Smooth muscle cell (in vitro differentiated cells): ENCODE measurements at regions not wholly inside any gene's neighbourhood (a gene's known extent, or its start where the extent isn't known, plus 50 kb on each side); places are given as distances from the start of the nearest gene placed in this dataset.

Experiments used
- DNase-seq: peaks from one replicate; lab custom pipeline; 2025; ENCODE audit not compliant: unreplicated experiment; lab: John Stamatoyannopoulos, UW
- H2AFZ ChIP-seq: fragments of 200-600 bp; sonication (generic); 2 replicates; pipeline ENCODE4 v1.6.0; 2016; ENCODE audit warnings: antibody characterized with exemption, low read depth, mild to moderate bottlenecking
- H3F3A ChIP-seq: fragments of 200-600 bp; sonication (generic); 2 replicates; pipeline ENCODE4 v1.6.0; 2017; ENCODE audit warnings: antibody characterized with exemption, low read depth
- H3K27ac ChIP-seq: fragments of 200-600 bp; sonication (generic); 2 replicates; pipeline ENCODE4 v1.5.1; 2016; ENCODE audit warnings: low read depth, mild to moderate bottlenecking
- H3K27me3 ChIP-seq: fragments of 200-600 bp; sonication (generic); 2 replicates; pipeline ENCODE4 v1.6.1; 2016; ENCODE audit warnings: low read depth, mild to moderate bottlenecking
- H3K36me3 ChIP-seq: fragments of 200-600 bp; sonication (generic); 2 replicates; pipeline ENCODE4 v1.5.1; 2016; ENCODE audit warnings: low read depth
- H3K4me1 ChIP-seq: fragments of 200-600 bp; sonication (generic); 2 replicates; pipeline ENCODE4 v1.5.1; 2016; ENCODE audit warnings: low read depth
- H3K4me2 ChIP-seq: fragments of 200-600 bp; sonication (generic); 2 replicates; pipeline ENCODE4 v1.6.0; 2016; ENCODE audit warnings: mild to moderate bottlenecking
- H3K4me3 ChIP-seq: fragments of 200-600 bp; sonication (generic); 2 replicates; pipeline ENCODE4 v1.5.1; 2016; ENCODE audit warnings: mild to moderate bottlenecking
- H3K79me2 ChIP-seq: fragments of 200-600 bp; sonication (generic); 2 replicates; pipeline ENCODE4 v1.6.0; 2016; ENCODE audit warnings: low read depth, mild to moderate bottlenecking
- H3K9ac ChIP-seq: fragments of 200-600 bp; sonication (generic); 2 replicates; pipeline ENCODE4 v1.6.0; 2016; ENCODE audit warnings: low read depth
- H3K9me3 ChIP-seq: fragments of 200-600 bp; sonication (generic); replicated peaks from 2 replicates; pipeline ENCODE4 v1.5.1; 2016; ENCODE audit warnings: low read depth
- H4K20me1 ChIP-seq: fragments of 200-600 bp; sonication (generic); 2 replicates; pipeline ENCODE4 v1.6.0; 2016; ENCODE audit warnings: low read depth
- CTCF ChIP-seq: fragments of 200-600 bp; sonication (generic); IDR thresholded peaks from 2 replicates; pipeline ENCODE4 v1.5.1; 2017; ENCODE audit warnings: borderline replicate concordance, mild to moderate bottlenecking, antibody characterized with exemption; ENCODE audit not compliant: insufficient read depth, poor library complexity, severe bottlenecking
- WGBS: methylation state at CpG from one replicate; pipeline ENCODE4 v1.1.7; 2016; ENCODE audit warnings: low lambda C conversion rate; 5-methylcytosine and 5-hydroxymethylcytosine counted together

- no peak for TF ChIP-seq CTCF
- no peak for DNase-seq
- H3K9me3 ChIP-seq: no peaks in the 10 kb centered on the region
These were observed 56.9 kb upstream of the MYL10 start for GRCh38 chr7:101686030-101686429.

GRCh38 chr7:101687081-101687480 lies 58.0 kb upstream of the MYL10 start:
- H4K20me1 ChIP-seq: no peaks in the 10 kb centered on the region
- peaks cover 4% of the 10 kb centered on the region for H3K4me1 ChIP-seq
- H3K4me3 ChIP-seq: no peak overlapping the region
- no peak for TF ChIP-seq CTCF
- H3K9me3 ChIP-seq: no peaks in the 10 kb centered on the region
- no peak overlapping the region for H3K27ac ChIP-seq
- WGBS: 68% methylated on average over 5 of the region's 5 CpGs
- no peak overlapping the region for H3K4me2 ChIP-seq
- no peak overlapping the region for H2AFZ ChIP-seq
- H3K36me3 ChIP-seq: no peaks in the 10 kb centered on the region
- DNase-seq: no peak
- no peaks in the 10 kb centered on the region for H3F3A ChIP-seq
- H3K27me3 ChIP-seq: no peaks in the 10 kb centered on the region
- H3K79me2 ChIP-seq: no peaks in the 10 kb centered on the region
- no peak overlapping the region for H3K9ac ChIP-seq

More at GRCh38 chr7:101686030-101686429, 56.9 kb upstream of the MYL10 start:
- no peaks in the 10 kb centered on the region for H3K4me1 ChIP-seq
- H3K4me2 ChIP-seq: no peak overlapping the region
- H3K9ac ChIP-seq: no peak overlapping the region
- no peaks in the 10 kb centered on the region for H3K79me2 ChIP-seq
- no peak overlapping the region for H3K27ac ChIP-seq
- H3K36me3 ChIP-seq: no peaks in the 10 kb centered on the region
- no peaks in the 10 kb centered on the region for H3K27me3 ChIP-seq
- WGBS: 75% methylated on average over 9 of the region's 9 CpGs
- H3K4me3 ChIP-seq: no peak overlapping the region
- no peak overlapping the region for H2AFZ ChIP-seq
- no peaks in the 10 kb centered on the region for H4K20me1 ChIP-seq
- no peaks in the 10 kb centered on the region for H3F3A ChIP-seq

GRCh38 chr7:101687791-101688182 lies 58.7 kb upstream of the MYL10 start:
- Histone ChIP-seq H3K79me2 (no peaks in the 10 kb centered on the region), H3K4me2 (peak overlapping the region; percentile 85), H3K4me3 (peak overlapping the region; percentile 33), H3K36me3 (no peaks in the 10 kb centered on the region), H3K4me1 (peaks cover 7% of the 10 kb centered on the region), H2AFZ (no peak overlapping the region), H3K9ac (no peak overlapping the region), H3K27me3 (no peaks in the 10 kb centered on the region), H3F3A (no peaks in the 10 kb centered on the region), H3K27ac (no peak overlapping the region), H3K9me3 (no peaks in the 10 kb centered on the region), H4K20me1 (no peaks in the 10 kb centered on the region)
- DNase-seq: no peak
- no peak for TF ChIP-seq CTCF
- no CpG with 5 or more reads among the region's 3 CpGs for WGBS

- Histone ChIP-seq H3K9me3 (no peaks in the 10 kb centered on the region), H3F3A (peaks cover 3% of the 10 kb centered on the region), H3K4me2 (peak overlapping the region; percentile 85), H4K20me1 (no peaks in the 10 kb centered on the region), H3K9ac (no peak overlapping the region), H3K27me3 (no peaks in the 10 kb centered on the region), H2AFZ (peak overlapping the region; percentile 67), H3K4me3 (peak overlapping the region; percentile 33), H3K36me3 (no peaks in the 10 kb centered on the region), H3K27ac (no peak overlapping the region), H3K79me2 (no peaks in the 10 kb centered on the region), H3K4me1 (peaks cover 7% of the 10 kb centered on the region)
- 10% methylated on average over 29 of the region's 43 CpGs for WGBS
- peak; percentile 94 for TF ChIP-seq CTCF
- peak; percentile 71 for DNase-seq
These were observed 59.2 kb upstream of the MYL10 start for GRCh38 chr7:101688183-101688831.
